Stimulated activated CD8-positive, alpha-beta memory T cell treated with anti-CD3 and anti-CD28 coated beads, Interleukin-7, amount 100 ng/mL, for 48 hours (primary cell): ENCODE measurements at regions not wholly inside any gene's neighbourhood (a gene's known extent, or its start where the extent isn't known, plus 50 kb on each side); places are given as distances from the start of the nearest gene placed in this dataset.
"Not testable (repeated sequence)": the region's sequence is repeated elsewhere in the genome, so short reads cannot be mapped to it uniquely, and the experiment has no call there.

Source experiments
- DNase-seq, 2 donors: peaks; one replicate each; pipeline ENCODE4 v3.0.0-alpha.2; 2020; ENCODE audit warnings: low read depth in 1 of 2; ENCODE audit errors: extremely low read depth in 1 of 2

DNA sequence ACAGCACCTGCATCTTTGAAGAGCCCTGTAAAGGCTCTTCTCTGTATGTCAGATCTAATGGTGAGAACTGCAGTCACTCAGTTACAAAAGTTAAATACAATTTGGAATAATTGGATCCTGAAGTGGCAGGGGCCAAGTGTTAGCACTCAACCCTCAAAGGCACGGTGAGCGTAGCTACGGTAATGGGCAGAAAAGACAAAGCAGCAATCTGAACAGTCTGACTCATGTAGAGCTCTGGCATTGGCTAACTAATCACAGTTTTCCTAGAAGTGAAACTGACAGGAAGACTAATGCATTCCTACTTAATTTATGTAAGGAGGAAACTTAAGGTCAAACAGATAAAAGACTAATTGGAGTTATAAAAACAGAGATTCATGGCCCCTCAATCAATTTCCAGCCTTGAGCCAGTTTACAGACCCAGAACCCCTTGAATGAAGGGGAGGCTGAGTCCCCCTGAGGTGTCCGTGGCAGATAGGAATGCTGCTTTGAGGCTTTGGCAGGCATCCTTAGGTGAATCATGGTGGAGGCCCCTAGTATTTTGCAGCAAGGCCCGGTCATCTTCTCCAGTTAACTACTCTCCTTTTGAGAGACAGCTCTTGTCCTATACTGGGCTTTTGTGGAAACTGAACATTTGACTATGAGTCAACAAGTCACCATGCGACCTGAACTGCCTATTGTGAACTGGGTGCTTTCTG is 450.7 kb downstream of the ZNF33B start:
- DNase-seq, result not testable (repeated sequence)

DNA sequence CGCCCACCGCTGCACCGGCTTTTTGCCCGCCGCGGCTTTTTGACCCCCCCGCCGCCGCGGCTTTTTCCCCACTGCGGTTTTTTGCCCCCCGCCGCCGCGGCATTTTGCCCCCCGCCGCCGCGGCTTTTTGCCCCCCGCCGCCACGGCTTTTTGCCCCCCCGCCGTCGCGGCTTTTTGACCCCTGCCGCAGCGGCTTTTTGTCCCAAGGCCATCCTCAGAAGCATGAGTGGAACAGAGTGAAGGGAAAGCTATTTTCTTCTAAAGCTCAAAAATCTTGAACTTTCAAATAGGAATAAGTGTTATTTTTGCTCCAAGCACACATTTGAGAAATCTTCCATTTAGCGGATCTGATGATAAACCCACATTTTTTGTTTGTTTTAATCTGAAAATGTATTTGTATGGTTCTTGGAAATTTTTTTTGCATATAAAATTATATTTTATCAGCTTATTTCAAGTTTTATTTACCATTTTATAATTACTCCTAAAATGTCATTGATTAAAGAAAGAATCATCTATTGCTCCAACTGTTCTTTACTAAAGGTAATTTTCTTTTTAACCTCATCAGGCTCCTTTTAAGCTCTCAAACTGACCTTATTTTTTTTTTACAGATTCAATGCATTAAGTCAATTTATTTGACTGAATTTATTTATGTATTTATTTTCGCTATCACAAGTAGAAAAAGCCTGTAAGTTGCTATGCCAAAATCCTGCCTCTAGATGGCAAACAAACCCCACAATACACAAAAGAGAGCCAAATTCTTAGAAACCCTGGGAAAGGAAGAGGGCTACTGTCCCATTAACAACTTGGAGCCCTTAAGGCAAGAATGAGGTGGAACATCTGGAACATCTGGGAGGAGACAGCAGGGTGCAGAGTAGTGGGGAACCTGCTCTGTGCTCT is 460.3 kb downstream of the ZNF33B start:
- not testable (repeated sequence) for DNase-seq

DNA sequence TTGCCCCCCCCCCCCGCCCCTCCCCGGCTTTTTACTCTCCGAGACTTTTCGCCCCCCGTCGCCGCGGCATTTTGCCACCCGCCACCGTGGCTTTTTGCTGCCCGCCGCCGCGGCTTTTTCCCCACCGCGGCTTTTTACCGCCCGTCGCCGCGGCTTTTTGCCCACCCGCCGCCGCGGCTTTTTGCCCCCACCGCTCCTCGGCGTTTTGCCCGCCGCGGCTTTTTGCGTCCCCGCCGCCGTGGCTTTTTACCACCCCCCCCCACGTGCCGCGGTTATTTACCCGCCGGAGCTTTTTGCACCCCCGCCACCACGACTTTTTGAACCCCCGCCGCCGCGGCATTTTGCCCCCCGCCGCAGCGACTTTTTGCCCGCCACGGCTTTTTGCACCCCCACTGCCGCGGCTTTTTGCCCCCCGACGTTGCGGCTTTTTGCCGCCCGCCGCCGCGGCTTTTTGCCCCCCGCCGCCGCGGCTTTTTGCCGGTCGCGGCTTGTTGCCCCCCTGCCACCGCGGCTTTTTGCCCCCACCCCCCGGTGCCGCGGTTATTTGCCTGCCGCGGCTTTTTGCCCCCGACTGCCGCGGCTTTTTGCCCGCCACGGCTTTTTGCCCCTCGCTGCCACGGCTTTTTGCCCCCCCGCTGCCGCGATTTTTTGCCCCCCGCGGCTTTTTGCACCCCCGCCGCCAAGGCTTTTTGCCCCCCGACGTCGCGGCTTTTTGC is 461.1 kb downstream of the ZNF33B start:
- DNase-seq, result no peak

DNA sequence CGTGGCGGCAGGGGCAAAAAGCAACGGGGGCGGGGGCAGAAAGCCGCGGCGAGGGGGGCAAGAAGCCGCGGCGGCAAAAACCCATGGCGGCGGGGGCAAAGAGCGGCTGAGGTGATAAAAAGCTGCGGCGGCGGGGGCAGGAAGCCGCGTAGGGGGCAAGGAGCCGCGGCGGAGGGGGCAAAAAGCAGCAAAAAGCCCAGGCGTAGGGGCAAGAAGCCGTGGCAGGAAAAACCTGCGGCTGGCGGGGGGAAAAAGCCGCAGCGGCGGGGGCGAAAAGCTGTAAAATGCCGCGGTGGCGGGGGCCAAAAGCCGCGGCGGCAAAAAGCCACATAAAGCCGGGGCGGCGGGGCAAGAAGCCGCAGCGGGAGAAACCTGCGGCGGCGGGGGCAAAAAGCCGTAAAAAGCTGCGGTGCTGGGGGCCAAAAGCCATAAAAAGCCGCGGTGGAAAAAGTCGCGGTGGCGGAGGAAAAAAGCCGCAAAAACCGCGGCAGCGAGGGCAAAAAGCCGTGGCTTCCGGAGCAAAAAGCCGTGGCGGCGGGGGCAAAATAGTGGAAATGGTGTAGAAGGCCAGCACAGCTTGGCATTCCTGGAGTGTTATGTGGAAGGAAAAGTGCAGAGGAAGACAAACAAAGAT is 487.8 kb downstream of the ZNF33B start:
- no peak for DNase-seq

GRCh38 chr10:42149722-42150427 is 488.5 kb downstream of the ZNF33B start:
- no peak for DNase-seq

- no peak for DNase-seq
Measured at GRCh38 chr10:42149027-42149700, 489.2 kb downstream of the ZNF33B start.

GRCh38 chr10:42146165-42146564 is 492.2 kb downstream of the ZNF33B start:
- DNase-seq, result not testable (repeated sequence)

DNA sequence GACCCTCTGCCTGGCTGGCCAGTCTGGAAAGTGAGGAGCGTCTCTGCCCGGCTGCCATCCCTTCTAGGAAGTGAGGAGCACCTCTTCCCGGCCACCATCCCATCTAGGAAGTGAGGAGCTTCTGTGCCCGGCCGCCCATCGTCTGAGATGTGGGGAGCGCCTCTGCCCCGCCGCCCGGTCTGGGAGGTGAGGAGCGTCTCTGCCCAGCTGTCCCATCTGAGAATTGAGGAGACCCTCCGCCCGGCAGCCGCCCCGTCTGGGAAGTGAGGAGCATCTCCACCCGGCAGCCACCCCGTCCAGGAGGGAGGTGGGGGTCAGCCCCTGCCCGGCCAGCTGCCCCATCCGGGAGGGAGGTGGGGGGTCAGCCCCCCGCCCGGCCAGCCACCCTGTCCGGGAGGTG is 500.3 kb downstream of the ZNF33B start:
- DNase-seq, result not testable (repeated sequence)

- DNase-seq, result no peak
Measured at GRCh38 chr10:42113158-42113450, 525.3 kb downstream of the ZNF33B start.

DNA sequence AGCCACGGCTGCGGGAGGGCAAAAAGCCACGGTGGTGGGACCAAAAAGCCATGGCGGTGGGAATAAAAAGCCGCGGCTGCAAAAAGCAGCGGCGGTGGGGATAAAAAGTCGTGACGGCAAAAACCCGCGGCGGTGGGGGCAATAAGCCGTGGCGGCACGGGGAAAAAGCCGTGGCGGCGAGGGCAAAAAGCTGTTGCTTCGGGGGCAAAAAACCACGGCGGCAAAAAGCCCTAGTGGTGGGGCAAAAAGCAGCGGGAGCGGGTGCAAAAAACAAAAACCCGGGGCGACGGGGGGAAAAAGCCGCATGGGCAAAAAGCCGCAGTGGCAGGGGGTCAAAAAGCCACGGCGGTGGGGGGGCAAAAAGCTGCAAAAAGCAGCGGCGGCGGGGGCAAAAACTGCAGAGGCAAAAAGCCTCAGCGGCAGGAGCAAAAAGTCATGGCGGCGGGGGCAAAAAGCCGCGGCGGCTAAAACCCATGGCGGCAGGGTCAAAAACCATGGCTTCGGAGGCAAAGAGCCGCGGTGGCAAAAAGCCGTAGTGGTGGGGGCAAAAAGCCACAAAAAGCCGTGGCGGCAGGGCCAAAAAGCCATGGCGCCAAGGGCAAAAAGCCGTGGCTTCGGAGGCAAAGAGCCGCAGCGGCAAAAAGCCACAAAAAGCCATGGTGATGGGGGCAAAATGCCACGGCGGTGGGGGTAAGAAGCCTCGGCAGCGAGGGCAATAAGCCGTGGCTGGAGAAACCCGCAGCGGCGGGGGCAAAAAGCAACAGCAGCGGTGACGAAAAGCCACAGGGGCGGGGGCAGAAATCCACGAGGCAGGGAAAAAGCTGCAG is 525.8 kb downstream of the ZNF33B start:
- no peak for DNase-seq

GRCh38 chr10:42111661-42112330 is 526.6 kb downstream of the ZNF33B start:
- DNase-seq, result no peak

DNA sequence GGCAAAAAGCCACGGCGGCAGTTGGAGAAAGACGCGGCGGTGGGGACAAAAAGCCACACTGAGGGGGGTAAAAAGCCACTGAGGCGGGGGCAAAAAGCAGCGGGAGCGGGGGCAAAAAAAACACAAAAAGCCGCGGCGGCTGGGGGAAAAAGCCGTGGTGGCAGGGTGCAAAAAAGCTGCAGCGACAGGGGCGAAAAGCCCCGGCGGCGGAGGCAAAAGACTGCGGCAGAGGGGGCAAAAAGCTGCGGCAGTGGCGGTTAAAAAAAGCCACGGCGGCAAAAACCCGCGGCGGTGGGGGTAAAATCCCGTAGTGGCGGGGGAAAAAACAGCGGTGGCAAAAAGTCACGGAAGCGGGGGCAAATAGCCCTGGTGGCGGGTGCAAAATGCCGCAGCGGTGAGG is 527.3 kb downstream of the ZNF33B start:
- no peak for DNase-seq
